Activated naive CD8-positive, alpha-beta T cell treated with anti-CD3 and anti-CD28 coated beads, Interleukin-2, amount 50 U/mL, for 24 hours (primary cell): ENCODE measurements at regions not wholly inside any gene's neighbourhood (a gene's known extent, or its start where the extent isn't known, plus 50 kb on each side); places are given as distances from the start of the nearest gene placed in this dataset.
"Not testable (repeated sequence)": the region's sequence is repeated elsewhere in the genome, so short reads cannot be mapped to it uniquely, and the experiment has no call there.

ENCODE experiments used
- ATAC-seq: fragments of 150-1000 bp; cut with Tn5 transposase; one replicate; pipeline ENCODE4 v1.10.0; 2021
- DNase-seq: peaks from one replicate; pipeline ENCODE4 v3.0.0; 2021
- H3K27ac Mint-ChIP-seq: one replicate; pipeline ENCODE4 v1.8.0; 2021; ENCODE audit warnings: mild to moderate bottlenecking, mixed read lengths
- H3K27me3 Mint-ChIP-seq: one replicate; pipeline ENCODE4 v1.8.0; 2021; ENCODE audit warnings: mixed read lengths
- H3K36me3 Mint-ChIP-seq: one replicate; pipeline ENCODE4 v1.8.0; 2021; ENCODE audit warnings: low read depth, mixed read lengths
- H3K4me1 Mint-ChIP-seq: one replicate; pipeline ENCODE4 v1.8.0; 2021; ENCODE audit warnings: mixed read lengths
- H3K4me3 Mint-ChIP-seq: one replicate; pipeline ENCODE4 v1.8.0; 2021; ENCODE audit warnings: mild to moderate bottlenecking, moderate library complexity, mixed read lengths
- H3K9me3 Mint-ChIP-seq: one replicate; pipeline ENCODE4 v1.8.0; 2021; ENCODE audit warnings: mixed read lengths

GRCh38 chr6:144922120-144922722 is 637.1 kb downstream of the UTRN start:
- ATAC-seq (no peak), DNase-seq (no peak)
- Mint-ChIP-seq H3K4me3 (no peak overlapping the region), H3K27ac (no peak overlapping the region), H3K36me3 (no peaks in the 10 kb centered on the region), H3K9me3 (no peaks in the 10 kb centered on the region), H3K27me3 (no peaks in the 10 kb centered on the region), H3K4me1 (no peaks in the 10 kb centered on the region)

GRCh38 chr6:144922771-144923490 is 637.8 kb downstream of the UTRN start:
- H3K27ac Mint-ChIP-seq, H3K27me3 Mint-ChIP-seq, H3K4me3 Mint-ChIP-seq: not testable (repeated sequence)

GRCh38 chr6:144923491-144923787 is 638.3 kb downstream of the UTRN start:
- not testable (repeated sequence) for H3K27me3 Mint-ChIP-seq, DNase-seq, H3K36me3 Mint-ChIP-seq, H3K4me1 Mint-ChIP-seq, ATAC-seq, H3K27ac Mint-ChIP-seq, H3K4me3 Mint-ChIP-seq, H3K9me3 Mint-ChIP-seq

More at GRCh38 chr6:144922771-144923490, 637.8 kb downstream of the UTRN start:
- ATAC-seq, H3K9me3 Mint-ChIP-seq, DNase-seq, H3K36me3 Mint-ChIP-seq, H3K4me1 Mint-ChIP-seq: not testable (repeated sequence)

- Mint-ChIP-seq H3K4me1 (no peaks in the 10 kb centered on the region), H3K36me3 (no peaks in the 10 kb centered on the region), H3K27ac (no peak overlapping the region), H3K27me3 (peaks cover 2% of the 10 kb centered on the region), H3K9me3 (no peaks in the 10 kb centered on the region), H3K4me3 (no peak overlapping the region)
- ATAC-seq (no peak), DNase-seq (no peak)
These were observed 643.7 kb downstream of the UTRN start for GRCh38 chr6:144928847-144929246.

- peaks cover under 1% of the 10 kb centered on the region for H3K9me3 Mint-ChIP-seq
- no peaks in the 10 kb centered on the region for H3K4me1 Mint-ChIP-seq
- H3K27me3 Mint-ChIP-seq = peaks cover 2% of the 10 kb centered on the region
- DNase-seq = no peak
- no peaks in the 10 kb centered on the region for H3K36me3 Mint-ChIP-seq
- no peak overlapping the region for H3K4me3 Mint-ChIP-seq
- H3K27ac Mint-ChIP-seq = no peak overlapping the region
- no peak for ATAC-seq
These were observed 644.1 kb downstream of the UTRN start for GRCh38 chr6:144929262-144929661.

GRCh38 chr6:144931172-144932035 is 646.3 kb downstream of the UTRN start:
- Mint-ChIP-seq H3K27me3 (peaks cover 2% of the 10 kb centered on the region), H3K36me3 (no peaks in the 10 kb centered on the region), H3K4me1 (no peaks in the 10 kb centered on the region), H3K4me3 (no peak overlapping the region), H3K27ac (no peak overlapping the region), H3K9me3 (peaks cover 4% of the 10 kb centered on the region)
- ATAC-seq (no peak), DNase-seq (peak; percentile 31)

GRCh38 chr6:144932621-144933020 is 647.5 kb downstream of the UTRN start:
- Mint-ChIP-seq H3K9me3 (peaks cover 4% of the 10 kb centered on the region), H3K4me3 (no peak overlapping the region), H3K27ac (no peak overlapping the region), H3K36me3 (no peaks in the 10 kb centered on the region), H3K27me3 (peaks cover 2% of the 10 kb centered on the region), H3K4me1 (no peaks in the 10 kb centered on the region)
- no peak for ATAC-seq
- no peak for DNase-seq

GRCh38 chr6:144935181-144935580 is 650.0 kb downstream of the UTRN start:
- H3K36me3 Mint-ChIP-seq = no peaks in the 10 kb centered on the region
- H3K27me3 Mint-ChIP-seq = peaks cover under 1% of the 10 kb centered on the region
- peaks cover 4% of the 10 kb centered on the region for H3K9me3 Mint-ChIP-seq
- no peak overlapping the region for H3K4me3 Mint-ChIP-seq
- no peak for DNase-seq
- no peak overlapping the region for H3K27ac Mint-ChIP-seq
- H3K4me1 Mint-ChIP-seq = no peaks in the 10 kb centered on the region
- no peak for ATAC-seq

GRCh38 chr6:144935661-144936060 is 650.5 kb downstream of the UTRN start:
- H3K9me3 Mint-ChIP-seq = peaks cover 4% of the 10 kb centered on the region
- no peaks in the 10 kb centered on the region for H3K36me3 Mint-ChIP-seq
- no peaks in the 10 kb centered on the region for H3K27me3 Mint-ChIP-seq
- no peak overlapping the region for H3K4me3 Mint-ChIP-seq
- ATAC-seq (no peak), DNase-seq (no peak)
- no peak overlapping the region for H3K27ac Mint-ChIP-seq
- no peaks in the 10 kb centered on the region for H3K4me1 Mint-ChIP-seq

GRCh38 chr6:144936764-144937163 is 651.6 kb downstream of the UTRN start:
- H3K27ac Mint-ChIP-seq = no peak overlapping the region
- peaks cover 4% of the 10 kb centered on the region for H3K9me3 Mint-ChIP-seq
- no peak for DNase-seq
- no peak overlapping the region for H3K4me3 Mint-ChIP-seq
- no peaks in the 10 kb centered on the region for H3K4me1 Mint-ChIP-seq
- ATAC-seq = no peak
- H3K27me3 Mint-ChIP-seq = no peaks in the 10 kb centered on the region
- no peaks in the 10 kb centered on the region for H3K36me3 Mint-ChIP-seq

GRCh38 chr6:144939921-144940320 is 654.8 kb downstream of the UTRN start:
- no peak for DNase-seq
- Mint-ChIP-seq H3K4me3 (no peak overlapping the region), H3K9me3 (no peaks in the 10 kb centered on the region), H3K27ac (no peak overlapping the region), H3K4me1 (no peaks in the 10 kb centered on the region), H3K27me3 (no peaks in the 10 kb centered on the region), H3K36me3 (no peaks in the 10 kb centered on the region)
- no peak for ATAC-seq

GRCh38 chr6:144944106-144944505 is 659.0 kb downstream of the UTRN start:
- Mint-ChIP-seq H3K4me1 (no peaks in the 10 kb centered on the region), H3K9me3 (no peaks in the 10 kb centered on the region), H3K27me3 (no peaks in the 10 kb centered on the region), H3K4me3 (no peak overlapping the region), H3K36me3 (no peaks in the 10 kb centered on the region), H3K27ac (no peak overlapping the region)
- DNase-seq (no peak), ATAC-seq (no peak)

- Mint-ChIP-seq H3K4me1 (no peaks in the 10 kb centered on the region), H3K36me3 (no peaks in the 10 kb centered on the region), H3K9me3 (no peaks in the 10 kb centered on the region), H3K4me3 (no peak overlapping the region), H3K27ac (no peak overlapping the region), H3K27me3 (peaks cover 1% of the 10 kb centered on the region)
- no peak for ATAC-seq
- DNase-seq = no peak
These were observed 662.4 kb downstream of the UTRN start for GRCh38 chr6:144947398-144947976.

GRCh38 chr6:144951730-144952437 is 666.7 kb downstream of the UTRN start:
- H3K9me3 Mint-ChIP-seq = no peaks in the 10 kb centered on the region
- DNase-seq = no peak
- peaks cover 5% of the 10 kb centered on the region for H3K27me3 Mint-ChIP-seq
- H3K27ac Mint-ChIP-seq = no peak overlapping the region
- no peaks in the 10 kb centered on the region for H3K36me3 Mint-ChIP-seq
- no peaks in the 10 kb centered on the region for H3K4me1 Mint-ChIP-seq
- no peak overlapping the region for H3K4me3 Mint-ChIP-seq
- ATAC-seq = no peak
